COR-L47 (cell line): ENCODE measurements at regions not wholly inside any gene's neighbourhood (a gene's known extent, or its start where the extent isn't known, plus 50 kb on each side); places are given as distances from the start of the nearest gene placed in this dataset.

Source experiments
- DNase-seq: peaks from one replicate; lab custom pipeline; 2025; lab: John Stamatoyannopoulos, UW

DNA sequence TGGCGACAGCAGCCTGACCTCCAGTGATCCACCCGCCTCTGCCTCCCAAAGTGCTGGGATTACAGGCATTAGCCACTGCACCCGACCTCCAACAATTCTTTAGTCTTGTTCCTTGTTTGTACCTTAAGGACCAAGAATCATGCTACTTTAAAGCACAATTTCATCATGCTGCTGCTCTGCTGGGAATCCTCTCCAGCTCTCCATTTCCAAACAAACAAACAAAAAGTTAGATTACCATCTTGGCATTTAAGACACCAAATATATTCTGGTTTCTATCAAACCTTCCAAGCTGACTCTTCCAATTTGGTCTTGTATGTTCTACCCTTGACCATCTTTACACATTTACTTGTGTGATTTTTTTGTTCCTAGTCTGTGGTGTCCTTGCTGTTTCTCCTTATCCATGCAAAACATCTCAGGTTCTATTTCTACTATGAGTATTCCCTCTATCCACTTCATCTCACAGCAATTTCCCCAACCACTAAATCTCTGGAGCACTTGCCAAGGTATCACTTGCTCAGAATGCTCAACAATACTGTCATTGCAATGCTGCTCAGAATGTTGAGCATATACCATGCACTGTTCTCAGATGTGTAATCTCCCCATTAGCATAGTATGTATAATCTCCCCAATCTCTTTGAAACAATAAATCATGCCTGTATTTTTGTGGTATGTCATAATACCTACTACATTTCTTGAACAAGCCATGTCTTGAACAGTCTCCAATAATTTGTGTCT lies 73.2 kb upstream of the GALNT5 start:
- DNase-seq, result no peak

DNA sequence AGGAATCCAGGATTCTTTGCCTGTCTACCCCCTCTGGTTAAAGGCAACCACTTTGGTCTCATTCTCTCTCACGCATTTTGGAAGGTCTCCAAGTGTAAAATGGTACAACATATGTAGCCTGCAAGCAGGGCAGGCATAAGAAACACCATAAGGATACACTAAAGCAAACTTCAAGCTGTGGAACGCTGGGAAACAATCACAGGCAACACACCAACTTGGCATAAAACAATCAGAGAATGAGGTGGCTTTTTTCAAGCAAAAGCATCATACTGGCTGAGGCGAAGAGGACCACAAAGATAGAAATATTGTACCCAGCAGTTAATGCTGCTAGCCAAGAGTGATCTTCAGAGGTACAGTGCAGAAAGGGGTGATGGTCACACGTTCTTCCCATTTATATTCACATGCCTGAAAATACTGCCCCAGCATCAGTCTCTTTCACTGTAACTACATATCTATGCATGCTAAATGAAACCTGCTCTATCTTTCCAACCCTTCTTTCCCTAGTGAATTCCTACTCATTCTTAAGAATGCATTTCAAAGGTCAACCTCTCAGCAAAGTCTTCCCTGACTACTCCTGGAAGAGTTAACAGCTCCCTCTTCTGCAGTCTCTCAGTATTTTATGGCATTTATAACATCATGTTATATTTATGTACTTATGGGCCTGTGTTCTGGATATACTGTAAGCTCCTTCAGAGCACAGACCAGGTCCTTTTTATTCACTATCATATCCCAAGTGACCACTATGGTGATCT lies 71.9 kb upstream of the GALNT5 start:
- DNase-seq, result no peak

DNA sequence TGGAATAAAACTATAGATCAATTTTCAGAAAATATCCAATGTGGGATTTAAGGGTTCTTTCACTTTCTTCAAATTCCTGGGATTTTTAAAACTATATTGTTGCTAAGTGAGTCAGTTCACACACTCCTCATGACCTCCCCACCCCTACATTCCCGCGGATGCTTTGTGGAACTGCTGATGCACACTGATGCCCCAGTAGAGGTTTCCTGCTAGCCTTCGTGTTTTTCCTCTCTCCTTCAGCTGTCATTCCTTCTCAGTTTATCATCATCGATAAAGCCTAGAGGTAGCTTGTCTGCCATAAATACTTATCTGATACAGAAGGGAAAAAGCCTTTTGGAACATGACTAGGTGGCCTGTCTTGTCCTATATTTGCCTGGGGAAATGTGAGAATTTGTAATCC lies 67.4 kb upstream of the GALNT5 start:
- no peak for DNase-seq

DNA sequence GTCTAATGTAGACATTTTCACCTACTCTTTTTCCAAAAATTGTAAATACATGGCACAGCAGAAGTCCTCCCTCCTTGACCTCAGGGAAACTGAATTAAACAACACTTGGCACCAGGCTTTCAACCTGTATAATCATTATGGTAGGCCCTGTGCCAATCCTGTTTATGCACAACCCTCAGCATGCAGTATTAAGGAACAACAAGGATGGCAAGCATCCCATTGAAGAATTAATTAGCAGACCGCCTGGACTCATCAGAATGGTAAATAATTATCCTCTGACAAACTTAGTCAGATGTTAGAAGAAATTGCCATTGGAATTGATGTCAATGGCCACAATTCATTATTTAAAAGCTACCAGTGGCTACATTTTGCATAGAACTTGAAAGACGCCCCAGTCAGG lies 66.3 kb upstream of the GALNT5 start:
- DNase-seq, result no peak

DNA sequence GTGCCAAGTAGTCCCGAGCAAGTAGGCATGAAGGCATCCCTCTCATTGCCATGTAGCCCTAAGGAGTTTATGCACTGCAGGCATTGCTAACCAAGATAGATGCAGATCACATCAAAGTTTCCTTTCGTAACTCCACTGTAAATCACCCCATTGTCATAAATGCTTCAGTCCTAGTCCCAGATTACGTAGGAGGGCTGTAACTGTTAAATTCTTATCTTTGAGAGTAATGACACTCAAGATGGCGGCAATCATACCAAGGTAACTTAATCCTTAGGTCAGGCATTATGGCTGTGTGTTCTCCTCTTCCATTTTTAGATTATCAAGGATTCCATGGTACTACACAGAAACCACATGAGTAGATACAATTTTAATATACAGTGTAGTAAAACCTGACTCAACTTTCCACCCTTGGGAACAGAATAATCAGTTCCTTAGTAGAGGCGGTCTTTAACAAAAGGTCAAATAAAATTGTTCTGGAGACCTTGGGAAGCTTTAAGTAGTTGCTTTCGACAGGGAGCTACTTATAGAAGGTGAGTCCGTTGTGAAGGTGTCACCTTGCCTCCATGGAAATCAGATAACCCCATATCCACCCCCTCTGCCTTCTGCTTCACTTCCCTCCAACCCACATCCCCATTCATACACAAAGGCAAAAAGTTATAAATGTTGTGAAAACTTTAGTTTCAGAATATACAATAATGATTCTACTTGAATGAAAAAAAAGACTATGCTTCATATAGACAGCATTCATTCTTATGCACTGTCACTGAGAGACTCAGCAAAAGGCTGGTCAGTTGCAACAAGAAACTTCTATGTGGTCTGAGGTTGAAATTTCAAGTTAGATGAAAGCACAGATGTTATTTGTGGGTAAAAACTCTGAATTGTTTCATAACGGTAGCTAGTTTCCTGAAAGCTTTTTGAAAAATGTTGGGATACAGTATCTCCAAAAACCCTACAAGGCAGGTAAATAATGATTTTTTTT lies 64.8 kb upstream of the GALNT5 start:
- DNase-seq, result no peak

DNA sequence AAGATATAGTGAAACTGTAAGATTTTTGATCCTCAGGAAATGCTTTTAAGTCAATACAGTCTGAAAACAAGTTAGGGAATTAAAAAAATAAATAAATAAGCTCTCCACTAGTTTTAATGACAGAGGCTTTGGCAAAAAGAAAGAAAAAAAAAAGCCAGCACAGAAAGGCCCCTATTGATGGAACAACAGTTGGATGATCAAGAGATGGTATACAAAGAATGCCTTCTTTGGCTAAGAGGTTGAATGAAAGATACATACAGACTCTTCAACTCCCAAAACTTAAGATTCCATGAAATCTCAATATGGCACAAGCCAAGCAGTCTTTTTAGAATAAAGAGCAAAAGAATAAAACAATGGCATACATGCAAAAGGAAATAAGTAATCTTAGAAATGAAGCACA lies 64.0 kb upstream of the GALNT5 start:
- no peak for DNase-seq

DNA sequence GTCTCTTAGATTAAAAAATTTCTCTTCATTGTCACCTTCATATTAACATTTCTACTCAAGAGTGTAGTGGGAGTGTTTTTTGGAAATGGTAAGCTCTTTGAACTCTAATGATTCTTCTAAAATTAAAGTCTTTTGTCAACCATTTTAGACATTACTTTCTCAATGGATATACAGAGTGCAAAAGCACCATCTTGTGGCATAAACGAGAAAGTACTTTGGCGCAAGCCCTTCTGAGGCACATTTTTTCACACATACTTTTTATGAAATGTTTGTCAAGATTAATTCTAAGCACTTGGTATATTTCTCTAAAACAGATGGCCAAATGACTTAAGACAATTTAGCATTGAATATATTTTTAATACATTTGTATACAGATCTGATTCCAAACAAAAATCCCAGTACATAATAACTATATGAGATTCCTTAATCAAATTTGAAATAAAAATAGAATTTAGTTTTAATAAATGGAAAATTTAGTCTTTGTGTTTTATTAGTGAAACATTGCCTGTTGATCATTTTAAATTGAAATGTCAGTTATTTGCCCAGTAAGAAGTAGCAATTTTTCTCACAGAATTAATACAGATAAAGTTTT lies 63.3 kb upstream of the GALNT5 start:
- DNase-seq, result peak; percentile 44

DNA sequence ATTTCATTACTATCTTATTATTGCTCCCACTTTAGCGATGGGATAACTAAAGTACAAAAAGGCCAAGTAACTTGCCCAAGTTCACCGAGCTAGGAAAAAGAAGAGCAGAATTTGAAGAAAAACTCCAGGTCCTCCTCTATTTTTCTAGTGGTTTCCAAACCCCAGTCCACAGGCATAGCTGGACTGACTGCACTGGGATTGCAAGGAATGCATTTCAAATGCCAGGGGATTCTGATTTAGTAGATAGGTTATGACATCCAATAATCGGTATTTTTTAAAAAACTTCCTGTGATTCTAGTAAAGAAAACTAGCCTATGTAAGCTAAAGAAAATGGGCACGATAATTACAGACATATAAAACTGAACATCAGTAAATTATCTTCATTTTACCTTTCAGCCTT lies 62.7 kb upstream of the GALNT5 start:
- no peak for DNase-seq

DNA sequence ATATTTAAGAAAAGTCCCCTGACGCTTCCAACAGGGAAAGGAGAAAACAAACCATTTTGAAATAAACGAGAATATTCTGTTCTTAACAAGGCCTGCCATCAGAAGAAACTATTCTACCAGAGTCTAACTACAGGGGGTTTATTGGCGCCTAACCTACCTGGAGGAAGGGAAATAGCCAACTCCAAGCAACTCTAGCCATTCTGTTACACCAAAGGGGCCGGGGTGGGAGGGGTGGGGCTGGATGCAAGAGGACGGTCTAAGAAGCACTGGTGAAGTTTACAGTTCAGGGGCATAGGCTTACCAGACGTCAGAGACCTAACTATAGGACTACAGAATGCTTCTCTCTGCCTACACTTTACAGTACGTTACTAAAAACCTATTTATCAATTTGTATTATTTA lies 60.5 kb upstream of the GALNT5 start:
- no peak for DNase-seq

DNA sequence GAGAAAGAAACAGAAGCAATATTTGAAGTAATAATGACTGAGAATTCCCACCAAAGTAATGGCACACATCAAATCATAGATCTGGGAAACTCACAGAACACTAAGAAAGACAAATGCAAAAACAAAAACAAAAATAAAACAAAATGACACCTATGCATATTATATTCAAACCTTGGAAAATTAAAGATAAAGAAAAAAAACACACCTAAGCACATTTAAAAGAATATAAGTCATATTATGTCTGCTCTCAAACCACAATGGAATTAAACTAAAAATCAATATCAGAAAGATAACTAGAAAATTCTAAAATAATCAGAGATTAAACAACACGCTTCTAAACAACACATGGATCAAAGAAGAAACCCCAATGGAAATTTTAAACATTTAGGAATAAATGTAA lies 59.7 kb upstream of the GALNT5 start:
- DNase-seq, result no peak

DNA sequence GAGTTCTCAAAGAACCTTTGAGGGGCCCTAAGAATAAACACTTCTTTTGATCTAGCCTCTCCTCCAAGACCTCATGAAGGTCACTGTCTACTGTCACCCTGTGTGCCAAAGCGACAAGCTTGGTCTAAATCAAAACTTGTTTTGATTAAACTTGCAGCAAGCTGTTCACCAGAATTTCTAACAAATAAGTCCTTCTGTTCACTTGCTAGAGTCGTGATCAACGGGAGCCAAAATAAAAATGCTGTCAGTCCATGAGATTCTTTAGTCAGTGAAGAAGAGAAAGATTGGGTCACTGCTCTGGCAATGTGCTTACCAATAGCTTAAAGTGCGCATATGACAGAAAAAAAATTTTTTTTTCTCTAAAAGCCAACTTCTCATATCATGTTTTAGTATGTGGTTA lies 53.9 kb upstream of the GALNT5 start:
- DNase-seq, result no peak

DNA sequence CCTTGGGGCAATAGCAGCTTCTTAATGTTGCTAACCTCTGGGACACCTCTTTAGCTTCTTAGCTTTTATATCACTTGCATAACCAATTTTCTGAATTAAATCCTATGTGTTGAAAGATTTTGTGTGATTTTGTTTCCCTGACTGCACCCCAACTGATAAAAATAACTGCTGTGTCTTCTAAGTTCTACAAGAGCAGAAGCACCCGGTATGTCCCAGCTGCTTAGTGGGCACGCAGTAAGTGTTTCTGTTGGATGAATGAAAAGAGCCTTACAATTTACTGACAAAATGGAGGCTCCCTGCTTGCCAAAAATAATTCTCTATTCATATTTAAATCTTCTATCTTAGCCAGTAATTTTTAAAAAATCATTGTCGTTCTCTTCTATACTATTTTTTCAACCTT lies 53.1 kb upstream of the GALNT5 start:
- no peak for DNase-seq

DNA sequence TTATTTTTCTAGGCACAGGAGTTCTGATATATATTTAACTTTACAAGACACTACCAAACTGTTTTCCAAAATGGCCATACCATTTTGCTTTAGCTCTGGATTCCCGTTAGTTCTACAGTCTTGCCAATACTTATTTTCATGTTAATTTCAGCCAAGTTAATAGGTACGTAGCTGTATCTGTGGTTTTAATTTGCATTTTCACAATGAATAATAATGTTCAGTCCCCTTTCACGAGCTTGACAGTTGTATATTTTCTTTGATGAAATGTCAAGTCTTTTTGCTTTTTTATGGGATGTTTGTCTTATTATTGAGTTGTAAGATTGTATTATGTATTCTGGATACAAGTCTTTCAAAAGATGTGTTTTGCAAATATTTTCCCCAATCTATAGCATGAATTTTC lies 50.6 kb upstream of the GALNT5 start:
- DNase-seq, result no peak
